OCI-LY1 (cell line): ENCODE measurements at regions not wholly inside any gene's neighbourhood (a gene's known extent, or its start where the extent isn't known, plus 50 kb on each side); places are given as distances from the start of the nearest gene placed in this dataset.

ENCODE experiments used
- H2AFZ ChIP-seq: fragments of 200-600 bp; sonication (generic), shearing (Covaris generic); 2 replicates; pipeline ENCODE4 v1.6.0; 2014; ENCODE audit warnings: antibody characterized with exemption, mild to moderate bottlenecking, low read length
- H3F3A ChIP-seq: fragments of 200-600 bp; sonication (generic), shearing (Covaris generic); 2 replicates; pipeline ENCODE4 v1.6.0; 2014; ENCODE audit warnings: mild to moderate bottlenecking, antibody characterized with exemption, low read length, moderate library complexity; ENCODE audit not compliant: insufficient read depth
- H3K27ac ChIP-seq: fragments of 200-600 bp; sonication (generic); 2 replicates; pipeline ENCODE4 v1.5.1; 2014; ENCODE audit warnings: low read length, mixed run types, mild to moderate bottlenecking, low read depth; ENCODE audit not compliant: poor library complexity, severe bottlenecking
- H3K27me3 ChIP-seq: fragments of 200-600 bp; sonication (generic); 2 replicates; pipeline ENCODE4 v1.6.0; 2014; ENCODE audit warnings: antibody characterized with exemption, mild to moderate bottlenecking, low read length, moderate library complexity; ENCODE audit not compliant: insufficient read depth
- H3K36me3 ChIP-seq: fragments of 200-600 bp; sonication (generic); 2 replicates; pipeline ENCODE4 v1.6.1; 2014; ENCODE audit warnings: mild to moderate bottlenecking, antibody characterized with exemption, low read length, moderate library complexity, mixed read lengths; ENCODE audit not compliant: insufficient read depth
- H3K4me1 ChIP-seq: fragments of 200-600 bp; sonication (generic); 2 replicates; pipeline ENCODE4 v1.5.1; 2014; ENCODE audit warnings: mild to moderate bottlenecking, low read length, moderate library complexity; ENCODE audit not compliant: insufficient read depth, severe bottlenecking
- H3K4me2 ChIP-seq: fragments of 200-600 bp; sonication (generic), shearing (Covaris generic); 2 replicates; pipeline ENCODE4 v1.6.1; 2014; ENCODE audit warnings: low read length
- H3K4me3 ChIP-seq: fragments of 200-600 bp; sonication (generic); 2 replicates; pipeline ENCODE4 v1.5.1; 2014; ENCODE audit warnings: low read length, low read depth, mild to moderate bottlenecking, mixed read lengths; ENCODE audit not compliant: poor library complexity, severe bottlenecking
- H3K79me2 ChIP-seq: fragments of 200-600 bp; shearing (Covaris generic); 2 replicates; pipeline ENCODE4 v1.6.1; 2016; ENCODE audit warnings: mixed run types, low read length, mixed read lengths; ENCODE audit not compliant: insufficient read depth
- H3K9ac ChIP-seq: fragments of 200-600 bp; sonication (generic), shearing (Covaris generic); 2 replicates; pipeline ENCODE4 v1.6.1; 2014; ENCODE audit warnings: mild to moderate bottlenecking, low read length, mixed read lengths
- H3K9me2 ChIP-seq: fragments of 200-600 bp; sonication (generic), shearing (Covaris generic); 2 replicates; pipeline ENCODE4 v1.6.1; 2014; ENCODE audit warnings: low read depth, mild to moderate bottlenecking, low read length, mixed read lengths
- H3K9me3 ChIP-seq: fragments of 200-600 bp; shearing (Covaris generic); 2 replicates; pipeline ENCODE4 v1.6.1; 2014; ENCODE audit warnings: low read length, mixed read lengths
- H4K20me1 ChIP-seq: fragments of 200-600 bp; sonication (generic), shearing (Covaris generic); 2 replicates; pipeline ENCODE4 v1.6.0; 2016; ENCODE audit warnings: mild to moderate bottlenecking, low read length; ENCODE audit not compliant: insufficient read depth
- EZH2 ChIP-seq: fragments of 200-600 bp; sonication (generic), shearing (Covaris generic); IDR thresholded peaks from 2 replicates; pipeline ENCODE4 v1.8.0; 2017; ENCODE audit warnings: borderline replicate concordance, mixed run types, mild to moderate bottlenecking, antibody characterized with exemption, low read length, moderate library complexity, mixed read lengths
- TF ChIP-seq, protein P1 (sequence below): fragments of 200-600 bp; sonication (generic), shearing (Covaris generic); IDR thresholded peaks from 2 replicates; pipeline ENCODE4 v1.5.1; 2017; ENCODE audit warnings: mild to moderate bottlenecking, antibody characterized with exemption, low read length, moderate library complexity, mixed read lengths

DNA sequence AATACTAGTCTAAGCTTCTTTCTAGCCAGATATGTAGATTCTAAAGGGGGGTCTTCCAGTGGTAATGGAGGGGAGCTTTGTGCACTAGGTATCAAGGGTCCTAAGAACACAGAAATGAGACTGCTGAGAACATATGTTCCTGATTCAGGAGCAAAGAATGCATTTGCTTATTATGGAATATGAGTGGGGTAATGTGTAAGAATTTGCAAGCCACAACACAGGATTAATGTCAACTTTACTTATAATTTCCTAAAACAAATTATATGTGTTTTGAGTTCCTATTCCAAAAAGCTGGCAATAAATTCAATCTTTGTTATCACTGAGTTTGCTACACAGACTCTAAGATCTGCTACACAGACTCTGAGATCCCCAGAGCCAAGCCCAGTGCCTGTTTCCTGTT lies 357.0 kb upstream of the PTBP2 start:
- Histone ChIP-seq H3K79me2 (no peaks in the 10 kb centered on the region), H3K27ac (no peak overlapping the region), H3F3A (no peaks in the 10 kb centered on the region), H3K4me3 (no peak overlapping the region), H3K4me2 (no peak overlapping the region), H3K9me2 (no peaks in the 10 kb centered on the region), H2AFZ (no peak overlapping the region), H3K4me1 (no peaks in the 10 kb centered on the region), H3K36me3 (no peaks in the 10 kb centered on the region), H3K9ac (no peak overlapping the region), H4K20me1 (no peaks in the 10 kb centered on the region), H3K27me3 (no peaks in the 10 kb centered on the region), H3K9me3 (no peaks in the 10 kb centered on the region)
- no peak for TF ChIP-seq EZH2
- TF ChIP-seq, protein P1, sequence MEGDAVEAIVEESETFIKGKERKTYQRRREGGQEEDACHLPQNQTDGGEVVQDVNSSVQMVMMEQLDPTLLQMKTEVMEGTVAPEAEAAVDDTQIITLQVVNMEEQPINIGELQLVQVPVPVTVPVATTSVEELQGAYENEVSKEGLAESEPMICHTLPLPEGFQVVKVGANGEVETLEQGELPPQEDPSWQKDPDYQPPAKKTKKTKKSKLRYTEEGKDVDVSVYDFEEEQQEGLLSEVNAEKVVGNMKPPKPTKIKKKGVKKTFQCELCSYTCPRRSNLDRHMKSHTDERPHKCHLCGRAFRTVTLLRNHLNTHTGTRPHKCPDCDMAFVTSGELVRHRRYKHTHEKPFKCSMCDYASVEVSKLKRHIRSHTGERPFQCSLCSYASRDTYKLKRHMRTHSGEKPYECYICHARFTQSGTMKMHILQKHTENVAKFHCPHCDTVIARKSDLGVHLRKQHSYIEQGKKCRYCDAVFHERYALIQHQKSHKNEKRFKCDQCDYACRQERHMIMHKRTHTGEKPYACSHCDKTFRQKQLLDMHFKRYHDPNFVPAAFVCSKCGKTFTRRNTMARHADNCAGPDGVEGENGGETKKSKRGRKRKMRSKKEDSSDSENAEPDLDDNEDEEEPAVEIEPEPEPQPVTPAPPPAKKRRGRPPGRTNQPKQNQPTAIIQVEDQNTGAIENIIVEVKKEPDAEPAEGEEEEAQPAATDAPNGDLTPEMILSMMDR = no peak

DNA sequence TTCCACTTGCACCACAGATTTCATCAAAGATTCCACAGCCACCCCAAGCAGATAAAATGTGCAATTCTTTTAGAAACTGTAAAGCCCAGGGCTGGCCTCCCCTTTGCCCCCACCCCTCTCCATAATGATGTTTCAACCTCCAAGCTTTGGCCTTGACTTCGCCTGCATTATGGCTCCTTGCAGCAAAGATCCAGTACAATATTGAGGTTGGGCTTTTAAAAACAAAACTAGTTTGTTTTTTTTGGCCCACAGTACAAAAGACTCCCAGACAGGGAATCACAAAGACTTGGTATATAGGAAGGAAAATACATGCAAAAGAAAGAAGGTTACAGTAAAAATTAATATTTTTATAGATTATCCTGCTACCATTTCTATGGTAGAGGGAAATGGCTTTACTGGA lies 356.5 kb upstream of the PTBP2 start:
- Histone ChIP-seq H3K79me2 (no peaks in the 10 kb centered on the region), H3K36me3 (no peaks in the 10 kb centered on the region), H3K9ac (no peak overlapping the region), H3K9me2 (no peaks in the 10 kb centered on the region), H3K4me1 (no peaks in the 10 kb centered on the region), H3K27ac (no peak overlapping the region), H3K4me2 (no peak overlapping the region), H4K20me1 (no peaks in the 10 kb centered on the region), H3F3A (no peaks in the 10 kb centered on the region), H2AFZ (no peak overlapping the region), H3K27me3 (no peaks in the 10 kb centered on the region), H3K9me3 (no peaks in the 10 kb centered on the region), H3K4me3 (no peak overlapping the region)
- TF ChIP-seq, protein P1 = no peak

DNA sequence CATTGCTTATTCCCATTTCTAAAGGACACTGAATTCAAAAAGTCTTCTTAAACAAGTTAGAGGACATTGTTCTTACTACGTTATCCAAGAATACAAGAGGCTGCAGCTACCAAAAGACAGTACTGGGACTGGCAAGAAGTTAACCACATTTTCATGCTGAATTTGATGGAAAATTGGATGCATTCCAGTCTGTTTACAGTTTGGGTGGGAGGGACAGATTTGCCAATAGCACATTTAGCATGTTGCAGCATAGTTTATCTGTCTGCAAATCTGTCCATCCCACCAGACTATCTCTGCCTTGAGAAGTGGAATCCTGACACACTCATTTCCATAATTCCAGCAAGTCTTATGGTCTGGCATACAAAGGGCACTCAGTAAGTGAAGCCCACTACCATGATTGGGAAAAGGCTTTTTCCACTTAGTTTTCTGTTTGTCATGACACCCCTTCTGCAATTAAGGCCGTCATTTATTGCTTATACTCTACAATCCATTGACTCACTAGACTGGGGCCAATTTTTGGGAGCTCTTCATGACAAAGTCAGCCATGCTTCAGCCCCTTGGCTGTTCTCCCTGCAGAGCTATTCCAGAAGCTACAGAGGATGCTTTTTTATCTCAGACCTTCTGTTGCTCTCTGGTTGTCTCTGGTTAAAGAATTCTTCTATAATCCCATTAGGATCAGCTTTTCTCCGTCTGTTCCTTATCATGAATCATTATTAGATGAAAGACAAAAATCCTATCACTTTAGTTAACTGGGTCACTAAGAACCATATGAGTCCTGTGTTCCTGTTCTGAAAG lies 355.8 kb upstream of the PTBP2 start:
- no peaks in the 10 kb centered on the region for H3F3A ChIP-seq
- H3K4me2 ChIP-seq = no peak overlapping the region
- no peaks in the 10 kb centered on the region for H3K9me2 ChIP-seq
- H3K4me1 ChIP-seq = no peaks in the 10 kb centered on the region
- no peak overlapping the region for H3K27ac ChIP-seq
- no peaks in the 10 kb centered on the region for H3K27me3 ChIP-seq
- H3K79me2 ChIP-seq = no peaks in the 10 kb centered on the region
- no peak overlapping the region for H2AFZ ChIP-seq
- no peak overlapping the region for H3K9ac ChIP-seq
- TF ChIP-seq, protein P1 = no peak
- no peak for TF ChIP-seq EZH2
- no peaks in the 10 kb centered on the region for H4K20me1 ChIP-seq
- no peaks in the 10 kb centered on the region for H3K36me3 ChIP-seq
- no peak overlapping the region for H3K4me3 ChIP-seq
- H3K9me3 ChIP-seq = no peaks in the 10 kb centered on the region
